NCI-H82 (cell line): ENCODE measurements at regions not wholly inside any gene's neighbourhood (a gene's known extent, or its start where the extent isn't known, plus 50 kb on each side); places are given as distances from the start of the nearest gene placed in this dataset.

Experiments used
- DNase-seq: peaks from one replicate; lab custom pipeline; 2025; lab: John Stamatoyannopoulos, UW

DNA sequence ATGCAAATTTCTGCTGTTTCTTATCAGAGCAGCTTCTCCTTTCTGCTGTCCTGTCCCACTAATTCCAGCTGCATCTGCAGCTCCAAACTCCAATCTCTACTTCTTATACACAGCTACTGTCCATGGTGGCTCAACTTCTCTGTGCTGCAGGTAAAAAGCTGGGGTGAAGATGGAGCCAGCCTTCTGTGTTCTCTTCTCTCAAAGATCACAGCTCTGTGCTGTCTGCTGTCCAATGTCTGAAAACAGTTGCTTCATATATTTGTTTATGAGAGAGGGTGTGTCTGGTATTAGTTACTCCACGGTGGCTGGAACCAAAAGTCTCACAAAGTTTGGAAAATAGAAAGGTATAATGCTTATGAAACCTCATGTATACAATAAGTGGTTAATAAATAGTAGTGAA, 445.8 kb upstream of the TBX3 start:
- DNase-seq = no peak

DNA sequence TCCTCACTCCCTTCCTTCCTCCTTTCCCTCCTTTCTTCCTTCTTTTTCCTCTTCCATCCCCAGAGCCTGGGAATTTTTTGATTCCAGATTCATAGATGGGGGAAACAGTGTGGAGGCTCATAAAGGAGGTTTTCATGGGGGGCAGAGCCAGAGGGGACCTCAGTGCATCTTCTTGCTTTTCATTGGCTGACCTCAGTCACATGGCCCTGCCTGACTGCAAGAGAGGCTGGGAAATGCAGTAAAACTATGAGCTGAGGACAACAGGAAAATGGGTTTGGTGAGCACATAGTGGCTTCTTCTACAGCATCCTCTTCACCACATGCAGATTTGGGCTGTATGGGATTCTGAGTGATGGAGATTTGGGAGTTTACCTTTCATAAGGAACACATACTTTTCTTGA, 437.1 kb upstream of the TBX3 start:
- DNase-seq = no peak

DNA sequence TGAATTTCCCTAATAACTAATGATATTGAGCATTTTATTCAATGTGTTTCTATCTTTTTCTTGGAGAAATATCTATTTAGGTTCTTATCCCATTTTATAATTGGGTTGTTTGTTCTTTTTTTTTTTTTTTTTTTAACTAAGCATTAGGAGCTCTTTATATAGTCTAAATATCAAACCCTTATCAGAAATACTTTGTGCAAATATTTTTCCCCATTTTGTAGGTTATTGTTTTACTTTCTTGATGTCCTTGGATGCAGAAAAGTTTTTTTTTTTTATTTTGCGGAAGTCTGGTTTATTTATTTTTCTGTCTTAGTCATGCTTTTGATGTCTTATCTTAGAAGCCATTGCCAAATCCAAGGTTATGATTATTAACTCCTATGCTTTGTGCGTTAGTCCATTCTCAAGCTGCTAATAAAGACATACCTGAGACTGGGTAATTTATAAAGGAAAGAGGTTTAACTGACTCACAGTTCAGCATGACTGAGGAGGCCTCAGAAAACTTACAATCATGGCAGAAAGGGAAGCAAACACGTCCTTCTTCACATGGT, 434.3 kb upstream of the TBX3 start:
- no peak for DNase-seq

DNA sequence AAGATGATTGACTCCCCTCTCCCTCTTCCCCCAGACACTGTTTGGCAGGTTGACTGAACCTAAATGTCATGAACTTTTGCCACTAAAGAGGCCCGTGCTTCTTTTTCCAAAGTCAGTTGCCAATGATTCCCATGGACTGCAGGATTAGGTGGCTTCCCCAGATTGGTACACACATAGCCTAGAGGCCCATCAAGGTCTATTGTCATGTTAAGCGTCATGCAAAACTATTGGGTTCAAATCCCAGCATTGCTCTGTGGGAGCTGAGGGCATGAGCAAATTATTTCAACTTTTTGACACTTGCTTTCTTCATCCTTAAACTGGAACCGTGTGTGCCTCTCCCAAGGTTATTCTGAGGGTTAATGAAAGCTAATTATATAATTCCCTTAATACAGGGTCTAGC, 430.2 kb upstream of the TBX3 start:
- DNase-seq = no peak

DNA sequence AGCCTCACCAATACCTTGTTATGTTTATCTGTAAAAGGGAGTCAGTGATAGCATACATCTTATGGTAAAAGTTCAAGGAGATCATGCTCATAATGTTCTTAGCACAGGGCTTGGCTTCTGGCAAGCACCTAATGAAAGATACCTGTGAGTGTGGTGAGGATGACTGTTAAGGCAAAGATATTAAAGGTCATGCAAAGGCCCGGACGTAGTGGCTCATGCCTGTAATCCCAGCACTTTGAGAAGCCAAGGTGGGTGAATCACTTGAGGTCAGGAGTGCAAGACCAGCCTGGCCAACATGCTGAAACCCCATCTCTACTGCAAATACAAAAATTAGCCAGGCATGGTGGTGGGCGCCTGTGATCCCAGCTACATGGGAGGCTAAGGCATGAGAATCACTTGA, 425.9 kb upstream of the TBX3 start:
- DNase-seq = no peak

DNA sequence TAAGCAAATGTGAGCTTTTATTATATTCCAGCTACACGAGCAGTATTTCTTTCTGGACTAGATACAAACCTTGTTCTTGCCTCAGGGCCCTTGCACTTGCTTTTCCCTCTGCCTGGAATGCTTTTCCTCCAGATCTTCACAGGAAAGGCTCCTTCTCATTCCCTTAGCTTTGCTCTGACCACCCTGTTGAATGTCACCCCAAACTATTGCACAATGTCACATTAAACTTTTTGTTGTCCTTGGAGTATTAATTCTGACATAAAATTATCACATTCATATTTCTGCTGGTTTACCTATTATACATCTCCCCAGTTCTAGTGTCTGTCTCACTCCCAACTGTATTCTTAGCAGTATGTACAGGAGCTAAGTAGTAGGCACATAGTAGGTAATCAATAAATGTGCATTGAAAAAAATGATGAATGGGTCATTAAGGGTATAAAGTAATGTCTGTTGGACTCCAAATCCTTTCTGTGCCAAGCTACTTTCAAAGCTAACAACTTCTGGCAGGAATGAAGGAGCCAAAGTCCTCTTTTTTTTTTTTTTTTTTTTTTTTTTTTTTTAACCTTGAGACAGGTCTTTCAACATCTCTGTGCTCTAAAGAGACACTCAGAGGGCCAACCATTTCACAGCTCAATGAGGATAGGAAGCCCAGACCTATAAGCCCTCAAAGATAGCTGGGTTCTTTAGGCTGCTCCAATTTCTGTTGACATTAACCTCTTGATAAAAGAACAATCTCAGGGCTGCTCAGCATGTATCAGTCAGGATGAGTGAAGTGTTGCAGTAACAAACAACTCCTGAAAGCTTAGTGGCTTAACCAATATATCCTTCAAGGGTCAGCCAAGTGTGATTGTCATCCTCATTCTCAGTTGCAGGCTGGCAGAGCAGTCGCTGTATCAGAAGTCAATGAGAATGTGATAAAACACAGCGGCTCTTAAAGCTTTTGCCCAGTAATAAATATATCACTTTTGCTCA, 424.4 kb upstream of the TBX3 start:
- DNase-seq = no peak

DNA sequence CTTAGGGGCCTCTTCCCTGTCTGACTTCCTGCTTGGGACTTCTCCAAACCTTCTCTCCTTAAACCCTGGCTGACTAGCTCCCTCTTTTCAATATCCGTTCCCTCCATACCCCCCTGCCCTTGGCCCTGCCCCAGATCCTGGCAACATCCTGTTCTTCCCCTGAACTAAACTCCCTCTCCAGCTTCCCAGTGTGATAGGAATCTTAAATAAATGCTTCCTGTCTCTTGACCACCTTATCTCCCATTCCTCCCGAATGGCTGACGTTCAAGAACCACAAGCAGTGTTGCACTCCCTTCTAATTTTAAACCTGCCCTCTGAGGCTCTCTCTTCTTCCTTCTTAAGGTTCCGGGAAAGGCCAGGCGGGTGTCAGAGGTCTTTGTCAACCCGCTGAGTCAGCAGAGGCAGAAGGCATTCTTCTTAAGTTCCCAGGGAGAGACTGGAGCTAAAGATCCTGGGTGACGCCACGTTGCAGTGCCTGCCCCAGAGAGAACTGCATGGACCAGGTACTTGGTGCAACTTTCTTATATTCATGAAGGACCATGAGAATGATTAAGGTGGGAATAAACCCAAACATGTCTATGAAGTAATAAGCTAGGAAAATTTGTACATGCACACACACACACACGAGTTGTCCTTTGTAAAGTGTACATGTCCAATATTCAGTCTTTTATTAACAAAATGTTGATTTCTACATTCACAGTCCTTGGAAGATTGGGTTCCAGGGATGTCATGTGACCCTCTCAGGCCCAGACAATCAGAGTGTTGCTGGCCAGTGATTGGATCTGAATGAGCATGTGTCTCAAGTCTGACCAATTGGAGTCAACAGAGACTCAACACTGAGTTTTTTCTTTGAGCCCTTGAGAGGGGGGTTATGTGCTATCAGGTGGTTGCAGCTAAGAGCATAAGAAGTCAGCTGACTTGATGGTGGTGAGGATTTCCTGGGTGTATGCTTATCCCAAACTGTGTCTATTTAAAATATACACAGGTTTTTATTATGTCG, 420.2 kb upstream of the TBX3 start:
- no peak for DNase-seq

DNA sequence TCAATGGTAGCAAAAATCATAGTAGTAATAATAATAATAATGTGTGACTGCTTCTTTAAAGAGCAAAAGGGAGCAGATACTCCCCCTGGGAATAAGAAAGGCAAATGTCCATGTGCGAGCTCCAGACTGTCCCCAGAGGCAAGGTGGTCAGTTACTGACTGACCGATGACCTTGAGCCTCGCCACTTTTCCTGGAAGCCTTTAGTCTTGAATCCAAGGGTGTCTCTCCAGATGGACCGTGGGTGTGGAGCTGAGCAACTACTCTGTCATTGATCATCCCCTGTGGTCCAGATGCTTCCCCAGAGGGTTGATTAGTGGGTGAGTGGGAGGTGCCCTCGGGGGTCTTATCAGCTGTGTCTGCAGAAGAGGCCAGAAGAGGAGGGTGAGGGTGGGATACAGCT, 418.5 kb upstream of the TBX3 start:
- no peak for DNase-seq

DNA sequence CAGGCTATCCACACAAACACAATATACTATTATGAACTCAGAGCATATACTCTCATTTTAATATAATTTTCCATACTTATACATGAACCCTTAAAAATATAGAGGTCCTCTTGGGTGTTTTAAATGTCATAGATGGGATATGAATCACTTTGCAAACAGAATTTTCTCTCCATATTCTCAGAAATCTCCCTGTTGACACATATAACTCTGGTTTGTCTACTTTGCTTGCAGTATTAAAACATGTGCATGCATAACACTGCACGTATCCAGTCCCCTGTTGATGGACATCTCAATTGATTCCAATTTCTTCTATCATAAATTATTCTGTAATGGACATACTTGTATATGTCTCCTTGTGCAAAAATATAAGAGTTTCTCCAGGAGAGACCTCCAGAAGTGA, 417.5 kb upstream of the TBX3 start:
- no peak for DNase-seq

DNA sequence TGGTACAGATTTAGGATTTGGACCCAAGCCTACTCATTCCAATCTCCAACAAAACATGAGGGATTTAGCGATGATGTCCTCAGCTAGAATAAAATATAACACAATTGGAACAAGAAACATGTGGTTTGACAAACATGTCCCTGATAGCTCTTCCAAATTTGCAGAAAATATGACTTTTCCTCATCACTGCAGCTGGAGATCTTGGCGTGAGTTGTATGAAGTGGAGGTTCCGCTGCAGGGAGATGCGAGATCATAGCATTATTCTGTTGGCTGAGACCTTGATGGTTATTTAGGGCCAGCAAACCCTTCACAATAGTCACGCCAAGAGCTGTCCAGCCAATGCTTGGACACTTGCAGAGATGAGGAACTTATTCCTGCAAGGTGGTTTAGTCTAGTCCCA, 413.4 kb upstream of the TBX3 start:
- DNase-seq = no peak

DNA sequence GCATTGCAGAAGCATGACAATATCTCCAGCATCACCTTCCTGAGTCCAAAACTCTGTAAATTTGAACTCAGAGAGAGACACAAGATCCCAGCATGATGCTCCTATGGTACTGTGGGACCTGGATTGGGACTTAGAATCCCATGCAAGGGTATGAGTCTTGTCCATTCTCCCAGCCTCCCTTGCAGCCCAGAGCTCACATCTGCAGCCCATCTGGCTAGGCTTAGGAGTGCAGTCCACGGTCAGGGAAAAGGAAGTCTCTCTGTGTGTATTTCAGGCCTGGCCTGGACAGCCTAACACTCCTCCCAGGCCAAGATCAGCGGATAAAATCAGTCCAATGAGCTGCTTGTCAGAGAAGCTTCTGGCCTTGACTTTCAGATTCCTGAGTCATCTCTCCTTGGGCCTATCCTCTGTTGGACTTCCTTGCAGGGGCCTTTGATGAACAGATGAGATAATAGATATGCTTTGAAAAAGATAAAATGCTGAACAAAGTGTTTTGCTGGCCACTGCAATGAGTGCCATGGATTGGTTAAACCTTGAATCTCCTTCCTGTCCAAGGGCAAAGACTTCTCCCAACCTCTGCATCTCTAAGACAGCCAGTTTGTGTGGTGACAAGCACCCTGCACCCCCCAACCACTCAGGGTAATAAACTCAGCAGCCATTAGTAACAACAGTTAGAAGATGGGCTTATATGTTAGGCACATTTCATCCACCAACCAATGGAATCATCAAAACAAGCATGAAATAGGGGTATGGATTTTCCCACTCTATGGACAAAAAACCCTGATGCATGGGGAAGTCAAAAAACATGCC, 412.8 kb upstream of the TBX3 start:
- DNase-seq = no peak

DNA sequence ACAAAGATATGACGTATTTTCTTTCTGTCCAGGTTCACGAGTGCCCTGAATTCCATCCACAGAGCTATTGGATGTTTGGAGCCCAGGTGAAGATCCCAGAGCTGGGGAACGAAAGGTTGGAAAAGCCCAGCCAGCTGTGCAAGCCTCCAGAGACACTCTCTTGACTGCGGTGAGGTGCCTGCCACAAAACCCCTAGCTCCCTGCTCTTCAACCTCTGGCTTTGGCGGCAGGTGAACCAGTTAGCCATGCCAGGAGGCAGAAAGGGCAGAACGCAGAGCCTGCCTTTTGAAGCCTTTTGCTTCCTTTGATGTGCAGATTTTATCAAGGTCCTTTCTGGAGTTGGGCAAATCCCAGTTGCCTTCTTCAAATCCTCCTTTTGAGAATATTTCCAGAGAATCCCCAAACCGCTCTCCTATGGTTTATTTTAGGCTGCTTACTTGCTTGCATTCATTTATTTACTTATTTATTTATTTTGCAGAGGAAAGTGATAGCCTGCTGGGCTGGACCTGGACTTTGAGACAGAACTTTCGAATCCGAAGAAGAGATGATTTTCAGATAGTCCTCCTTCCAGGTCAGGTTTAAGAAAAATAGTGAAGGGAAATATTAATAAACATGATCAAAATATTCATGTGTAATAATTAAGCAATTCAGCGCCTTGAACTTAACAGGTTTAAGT, 411.2 kb upstream of the TBX3 start:
- no peak for DNase-seq

DNA sequence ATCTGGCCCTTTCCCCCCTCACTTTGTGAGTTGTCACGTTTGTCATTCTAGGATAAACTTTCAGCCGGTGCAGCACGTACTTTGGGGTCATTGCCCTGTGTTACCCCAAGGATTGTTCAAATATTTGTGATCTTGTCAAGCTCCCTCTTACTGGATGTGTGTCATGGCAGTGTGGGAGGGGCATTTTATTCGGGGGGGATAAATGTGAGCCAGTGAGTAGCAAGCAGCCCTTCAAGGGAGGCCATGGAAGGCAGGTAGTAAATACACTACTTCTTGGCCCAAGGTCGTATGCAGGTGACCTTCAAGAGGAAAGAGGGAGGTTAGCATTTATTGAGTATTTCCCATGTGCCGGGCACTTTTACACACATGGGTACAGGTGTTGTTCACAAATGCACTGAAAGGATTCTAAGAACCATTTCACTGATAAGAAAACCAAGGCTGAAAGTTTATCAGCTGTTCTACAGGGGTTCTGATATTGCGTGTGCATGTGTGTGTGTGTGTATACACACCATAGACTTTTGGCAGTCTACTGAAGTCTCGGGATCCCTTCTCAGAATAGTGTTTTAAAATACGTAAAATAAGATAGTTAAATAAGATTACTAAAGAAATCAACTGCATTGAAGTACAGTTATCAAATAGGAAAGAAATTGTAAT, 410.3 kb upstream of the TBX3 start:
- no peak for DNase-seq

DNA sequence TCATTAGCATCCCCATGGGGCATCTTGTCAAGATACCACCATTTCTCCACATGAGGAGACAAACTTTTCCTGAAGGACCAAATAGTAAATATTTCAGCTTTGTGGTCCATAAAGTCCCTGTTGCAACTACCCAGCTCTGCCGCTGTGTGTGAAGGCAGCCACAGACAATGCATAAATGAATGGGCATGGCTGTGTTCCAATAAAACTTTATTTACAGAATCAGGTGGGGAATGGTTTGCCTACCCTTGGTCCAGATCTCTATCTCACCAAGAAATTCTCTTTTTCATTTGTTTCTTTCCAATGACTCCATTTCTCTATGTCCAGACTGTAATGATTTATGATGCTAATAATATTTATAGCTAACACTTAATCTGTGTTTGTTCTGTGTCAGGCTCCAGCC, 409.3 kb upstream of the TBX3 start:
- no peak for DNase-seq

DNA sequence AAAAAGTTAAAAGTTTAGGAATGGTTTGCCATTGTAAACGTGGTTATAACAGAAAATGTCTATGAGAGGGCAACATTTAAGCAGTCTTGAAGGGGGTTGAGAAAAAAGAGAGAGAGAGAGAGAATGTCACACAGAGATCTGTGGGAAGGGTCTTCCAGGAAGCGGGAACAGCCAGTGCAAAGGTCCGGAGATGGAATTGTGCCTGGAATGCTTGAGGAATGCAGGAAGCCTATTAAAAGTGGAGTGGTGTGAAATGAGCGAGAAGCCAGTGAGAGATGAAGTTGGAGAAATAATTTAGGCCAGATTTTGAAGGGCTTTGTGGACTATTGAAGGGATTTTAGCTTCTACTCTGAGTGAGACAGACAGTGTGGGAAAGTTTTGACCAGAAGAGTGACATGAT, 406.8 kb upstream of the TBX3 start:
- DNase-seq = no peak

DNA sequence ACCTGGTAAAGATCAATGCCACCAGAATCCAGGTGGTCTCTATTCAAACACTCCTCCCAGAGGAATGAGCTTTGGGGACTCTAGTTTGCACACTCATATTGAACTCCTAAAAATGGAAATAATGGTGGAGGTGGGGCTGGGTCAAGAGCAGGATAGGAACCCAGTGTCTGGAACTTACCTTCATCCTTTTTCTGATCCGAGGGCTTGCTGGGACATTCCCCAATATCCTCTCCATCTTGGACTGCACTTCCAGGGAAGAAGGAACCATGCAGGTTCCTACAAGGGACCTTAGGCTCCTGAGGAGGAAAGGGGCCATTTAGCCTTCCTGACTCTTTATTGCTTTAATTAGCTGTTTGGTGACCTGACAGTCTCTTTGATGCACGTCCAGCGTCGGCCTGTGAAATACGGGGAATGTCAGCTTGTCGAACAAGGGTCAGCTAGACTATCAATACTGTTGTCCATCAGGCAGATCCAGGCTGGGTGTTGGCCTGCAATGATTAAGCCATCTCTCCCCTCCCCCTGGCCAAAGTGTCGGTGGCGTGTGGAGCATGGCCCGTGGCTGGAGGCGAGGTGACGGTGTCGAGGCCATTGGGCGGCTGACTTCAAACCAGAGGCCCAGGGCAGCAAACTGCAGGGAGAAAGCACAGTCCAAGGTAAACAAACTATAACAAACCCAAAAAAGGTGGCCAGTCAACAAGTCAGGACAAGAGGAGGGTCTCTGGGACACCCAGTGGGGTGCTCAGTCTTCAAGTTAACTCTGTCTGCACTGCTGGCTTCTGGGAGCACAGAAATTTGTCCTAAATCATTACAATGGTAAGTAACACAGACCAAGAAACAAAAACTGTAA, 405.2 kb upstream of the TBX3 start:
- DNase-seq = no peak

DNA sequence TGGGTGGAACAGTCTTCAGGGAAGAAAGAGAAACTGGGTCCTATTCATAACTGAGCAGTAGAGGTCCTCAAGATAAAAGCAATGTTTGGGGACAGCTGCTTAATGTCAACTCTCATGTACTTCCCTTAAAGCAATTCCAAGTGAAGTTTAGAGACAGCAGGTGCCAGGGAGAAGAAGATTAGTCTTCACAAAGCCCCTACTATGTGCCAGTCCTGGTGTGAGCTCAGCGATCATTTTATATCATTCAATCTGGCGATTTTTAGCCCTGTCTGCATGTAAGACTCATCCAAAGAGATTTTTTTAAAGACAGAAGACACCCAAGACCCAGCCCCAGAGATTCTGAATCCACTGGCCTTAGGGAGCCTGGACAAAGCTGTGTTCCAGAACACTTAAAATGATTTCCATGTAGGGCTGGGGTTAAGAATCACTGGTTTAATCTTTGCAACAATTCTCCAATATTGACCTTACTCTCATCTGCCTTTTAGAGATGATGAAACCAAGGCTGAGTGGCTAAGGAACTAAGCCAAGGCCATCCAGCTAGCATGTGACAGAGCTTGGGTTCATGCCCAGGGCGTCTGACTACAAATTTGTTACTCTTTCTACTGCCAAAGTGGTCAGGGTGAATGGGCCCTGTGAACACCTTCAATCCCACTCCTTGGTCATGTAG, 404.5 kb upstream of the TBX3 start:
- DNase-seq = no peak

DNA sequence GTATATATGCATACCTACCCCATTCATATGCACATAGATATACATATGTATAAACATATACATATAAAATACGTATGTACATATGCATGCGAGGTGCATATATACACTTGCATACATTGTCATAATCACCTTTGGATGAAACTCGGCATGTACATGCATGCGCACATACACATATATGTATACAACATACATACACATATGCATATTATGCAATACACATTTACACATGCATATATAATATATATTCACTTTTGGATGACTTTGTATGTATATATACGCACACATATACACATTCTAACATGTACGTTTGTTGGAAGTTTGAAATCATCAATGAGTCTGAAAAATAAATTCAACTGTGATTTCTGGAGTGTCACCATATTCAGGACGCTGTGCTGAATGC, 401.6 kb upstream of the TBX3 start:
- no peak for DNase-seq

DNA sequence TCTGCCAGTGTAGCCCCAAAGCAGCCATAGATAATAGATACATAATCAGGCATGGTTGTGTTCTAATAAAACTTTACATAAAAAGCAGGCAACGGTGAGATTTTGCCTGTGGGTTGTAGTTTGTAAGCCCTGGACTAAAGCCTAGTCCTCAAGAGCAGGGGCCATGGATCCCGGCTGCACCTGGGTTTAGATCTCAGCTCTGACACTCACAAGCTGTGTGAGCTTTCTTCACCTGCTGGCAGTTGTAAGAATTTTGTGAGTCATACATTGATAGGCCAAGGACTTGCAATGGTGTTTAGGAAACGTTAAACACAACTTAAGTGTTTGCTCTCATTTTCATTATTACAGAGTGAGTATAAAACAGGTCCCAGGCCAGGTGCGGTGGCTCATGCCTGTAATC, 395.8 kb upstream of the TBX3 start:
- no peak for DNase-seq
